ENCODE measurements at regions not wholly inside any gene's neighbourhood (a gene's known extent, or its start where the extent isn't known, plus 50 kb on each side); places are given as distances from the start of the nearest gene placed in this dataset.

GRCh38 chr11:80990885-80991284 lies 1550.1 kb upstream of the TENM4 start:
- ChIA-PET CTCF (no interaction called here), POLR2A (no interaction called here)
- TF ChIP-seq FOXM1 (IDR thresholded peaks at IDR 0.05; ENCODE audit: borderline replicate concordance) = no peak
- no peak for TF ChIP-seq HDGF (IDR thresholded peaks at IDR 0.05; ENCODE audit: borderline replicate concordance)
- no peak for TF ChIP-seq ELF4 (IDR thresholded peaks at IDR 0.05)
- TF ChIP-seq BHLHE40 (IDR thresholded peaks at IDR 0.05; ENCODE audit: borderline replicate concordance) = no peak
- TF ChIP-seq FOXK2 (IDR thresholded peaks at IDR 0.05) = no peak
- TF ChIP-seq NFRKB (IDR thresholded peaks at IDR 0.05) = no peak
- no peak for TF ChIP-seq L3MBTL2 (conservative IDR thresholded peaks at IDR 0.05)
- TF ChIP-seq ARNT (IDR thresholded peaks at IDR 0.05) = no peak
- no peak for TF ChIP-seq PKNOX1 (IDR thresholded peaks at IDR 0.05)
- no peak for TF ChIP-seq LEF1 (IDR thresholded peaks at IDR 0.05; ENCODE audit: borderline replicate concordance)
- TF ChIP-seq SP1 (IDR thresholded peaks at IDR 0.05) = no peak
- no peak for TF ChIP-seq TARDBP (IDR thresholded peaks at IDR 0.05)
- no peak for TF ChIP-seq FOXA1 (IDR thresholded peaks at IDR 0.05)
- DNase-seq (ENCODE audit: extremely low spot score) = no peak

- no peak for DNase-seq (ENCODE audit: extremely low spot score)
- TF ChIP-seq NFRKB (IDR thresholded peaks at IDR 0.05) (no peak), ELF4 (IDR thresholded peaks at IDR 0.05) (no peak), FOXM1 (IDR thresholded peaks at IDR 0.05; ENCODE audit: borderline replicate concordance) (no peak), ZNF384 (IDR thresholded peaks at IDR 0.05) (no peak), ARNT (IDR thresholded peaks at IDR 0.05) (no peak), SP1 (IDR thresholded peaks at IDR 0.05) (no peak), L3MBTL2 (conservative IDR thresholded peaks at IDR 0.05) (no peak), FOXK2 (IDR thresholded peaks at IDR 0.05) (no peak), HDGF (IDR thresholded peaks at IDR 0.05; ENCODE audit: borderline replicate concordance) (no peak), CTBP1 (IDR thresholded peaks at IDR 0.05; ENCODE audit: borderline replicate concordance) (no peak), PKNOX1 (IDR thresholded peaks at IDR 0.05) (no peak), LEF1 (IDR thresholded peaks at IDR 0.05; ENCODE audit: borderline replicate concordance) (no peak), BHLHE40 (IDR thresholded peaks at IDR 0.05; ENCODE audit: borderline replicate concordance) (no peak), TARDBP (IDR thresholded peaks at IDR 0.05) (no peak), SUZ12 (IDR thresholded peaks at IDR 0.05) (no peak), FOXA1 (IDR thresholded peaks at IDR 0.05) (no peak)
- ChIA-PET CTCF (no interaction called here), POLR2A (no interaction called here)
Measured at GRCh38 chr11:80987171-80987570, 1546.3 kb upstream of the TENM4 start.

- CTCF ChIA-PET = no interaction called here
- POLR2A ChIA-PET = no interaction called here
- DNase-seq (ENCODE audit: extremely low spot score) = no peak
- TF ChIP-seq L3MBTL2 (conservative IDR thresholded peaks at IDR 0.05) (no peak), FOXA1 (IDR thresholded peaks at IDR 0.05) (no peak)
Measured at GRCh38 chr11:80986421-80987074, 1545.7 kb upstream of the TENM4 start.

- POLR2A ChIA-PET = no interaction called here
Measured at GRCh38 chr11:80980227-80980626, 1539.4 kb upstream of the TENM4 start.

GRCh38 chr11:80973786-80974185 lies 1533.0 kb upstream of the TENM4 start:
- CTCF ChIA-PET = no interaction called here
- TF ChIP-seq L3MBTL2 (conservative IDR thresholded peaks at IDR 0.05) = no peak
- TF ChIP-seq LEF1 (IDR thresholded peaks at IDR 0.05; ENCODE audit: borderline replicate concordance) = no peak
- TF ChIP-seq FOXA1 (IDR thresholded peaks at IDR 0.05) = no peak
- TF ChIP-seq ZNF384 (IDR thresholded peaks at IDR 0.05) = no peak
- no peak for TF ChIP-seq SP1 (IDR thresholded peaks at IDR 0.05)
- no peak for TF ChIP-seq BHLHE40 (IDR thresholded peaks at IDR 0.05; ENCODE audit: borderline replicate concordance)
- TF ChIP-seq FOXK2 (IDR thresholded peaks at IDR 0.05) = no peak
- no peak for TF ChIP-seq TARDBP (IDR thresholded peaks at IDR 0.05)
- TF ChIP-seq SUZ12 (IDR thresholded peaks at IDR 0.05) = no peak
- no peak for TF ChIP-seq HDGF (IDR thresholded peaks at IDR 0.05; ENCODE audit: borderline replicate concordance)
- no peak for TF ChIP-seq NFRKB (IDR thresholded peaks at IDR 0.05)
- no peak for TF ChIP-seq CTBP1 (IDR thresholded peaks at IDR 0.05; ENCODE audit: borderline replicate concordance)
- DNase-seq (ENCODE audit: extremely low spot score) = no peak
- POLR2A ChIA-PET = no interaction called here

More at GRCh38 chr11:80980227-80980626, 1539.4 kb upstream of the TENM4 start:
- CTCF ChIA-PET = no interaction called here
- no peak for DNase-seq (ENCODE audit: extremely low spot score)
- TF ChIP-seq SP1 (IDR thresholded peaks at IDR 0.05) (no peak), FOXA1 (IDR thresholded peaks at IDR 0.05) (no peak), FOXK2 (IDR thresholded peaks at IDR 0.05) (no peak)

- CTCF ChIA-PET = no interaction called here
- no peak for DNase-seq (ENCODE audit: extremely low spot score)
- TF ChIP-seq SUZ12 (IDR thresholded peaks at IDR 0.05) = no peak
- TF ChIP-seq TARDBP (IDR thresholded peaks at IDR 0.05) = no peak
- TF ChIP-seq HDGF (IDR thresholded peaks at IDR 0.05; ENCODE audit: borderline replicate concordance) = no peak
- TF ChIP-seq FOXK2 (IDR thresholded peaks at IDR 0.05) = no peak
- no peak for TF ChIP-seq ELF4 (IDR thresholded peaks at IDR 0.05)
- no peak for TF ChIP-seq BHLHE40 (IDR thresholded peaks at IDR 0.05; ENCODE audit: borderline replicate concordance)
- POLR2A ChIA-PET = no interaction called here
Measured at GRCh38 chr11:80970037-80970436, 1529.2 kb upstream of the TENM4 start.

GRCh38 chr11:80967649-80968048 lies 1526.8 kb upstream of the TENM4 start:
- no peak for DNase-seq (ENCODE audit: extremely low spot score)
- ChIA-PET CTCF (no interaction called here), POLR2A (no interaction called here)
- TF ChIP-seq LEF1 (IDR thresholded peaks at IDR 0.05; ENCODE audit: borderline replicate concordance) (no peak), BHLHE40 (IDR thresholded peaks at IDR 0.05; ENCODE audit: borderline replicate concordance) (no peak), FOXA1 (IDR thresholded peaks at IDR 0.05) (no peak), L3MBTL2 (conservative IDR thresholded peaks at IDR 0.05) (no peak), FOXM1 (IDR thresholded peaks at IDR 0.05; ENCODE audit: borderline replicate concordance) (no peak), SUZ12 (IDR thresholded peaks at IDR 0.05) (no peak), NFRKB (IDR thresholded peaks at IDR 0.05) (no peak), ARNT (IDR thresholded peaks at IDR 0.05) (no peak), ZNF384 (IDR thresholded peaks at IDR 0.05) (no peak), PKNOX1 (IDR thresholded peaks at IDR 0.05) (no peak), HDGF (IDR thresholded peaks at IDR 0.05; ENCODE audit: borderline replicate concordance) (no peak), FOXK2 (IDR thresholded peaks at IDR 0.05) (no peak)
